ENCODE measurements at regions not wholly inside any gene's neighbourhood (a gene's known extent, or its start where the extent isn't known, plus 50 kb on each side); places are given as distances from the start of the nearest gene placed in this dataset.

- intact Hi-C loops (cut with micrococcal nuclease) = no loop called here
These were observed 733.9 kb upstream of the PHF14 start for GRCh38 chr7:10239695-10240345.

More at GRCh38 chr7:10239695-10240345, 733.9 kb upstream of the PHF14 start:
- ATAC-seq (no peak), DNase-seq (ENCODE audit: low read depth, low spot score) (no peak)
- Histone ChIP-seq H4K20me1 (ENCODE audit: insufficient read depth) (no peaks in the 10 kb centered on the region), H3K9ac (ENCODE audit: low read length) (no peak overlapping the region), H3K27ac (ENCODE audit: low read depth, low read length) (no peak overlapping the region), H3K27me3 (ENCODE audit: insufficient read depth, low read length) (no peaks in the 10 kb centered on the region), H3K9me2 (ENCODE audit: insufficient read depth) (no peaks in the 10 kb centered on the region), H3K4me1 (ENCODE audit: control insufficient read depth in 1 of 2, insufficient read depth in 2 of 2, low read length in 2 of 2) (no peaks in the 10 kb centered on the region), H3K4me2 (ENCODE audit: low read length) (no peak overlapping the region), H3K36me3 (ENCODE audit: control insufficient read depth in 1 of 2, insufficient read depth in 2 of 2, low read length in 2 of 2) (no peaks in the 10 kb centered on the region), H3K4me3 (replicated peaks in 1 of 2; ENCODE audit: low read depth in 1 of 2, low read length in 2 of 2) (no peak overlapping the region), H3K9me3 (ENCODE audit: control insufficient read depth in 1 of 2, insufficient read depth in 1 of 2, low read depth in 1 of 2, low read length in 2 of 2) (no peaks in the 10 kb centered on the region; a peak in 1 of 4 replicates), H3K79me2 (ENCODE audit: insufficient read depth, low read length) (no peaks in the 10 kb centered on the region), H2AFZ (ENCODE audit: low read depth, low read length, poor library complexity, severe bottlenecking) (no peak overlapping the region)
- no TSS peak for BruUV-seq (replicated peaks)
- TF ChIP-seq ZBTB33 (IDR thresholded peaks at IDR 0.05; ENCODE audit: extremely low read depth, insufficient replicate concordance, low read length) = no peak
- TF ChIP-seq JUND (IDR thresholded peaks at IDR 0.05) = no peak
- no peak for TF ChIP-seq POLR2A (IDR thresholded peaks at IDR 0.05; ENCODE audit: borderline replicate concordance, extremely low read depth, insufficient read depth, insufficient read length)
- TF ChIP-seq MAX (IDR thresholded peaks at IDR 0.05) = no peak
- no peak for TF ChIP-seq CEBPB (IDR thresholded peaks at IDR 0.05; ENCODE audit: low read depth)
- TF ChIP-seq ZNF274 (IDR thresholded peaks at IDR 0.05; ENCODE audit: low read depth, low read length) = no peak
- ChIA-PET POLR2A (no interaction called here), RAD21 (ENCODE audit: low non-redundant PET in 1 of 2, low total read pairs in 2 of 2, uncharacterized antibody in 2 of 2, unreplicated experiment in 2 of 2) (no interaction called here), CTCF (no interaction called here)
